B cell (primary cell): ENCODE measurements at regions not wholly inside any gene's neighbourhood (a gene's known extent, or its start where the extent isn't known, plus 50 kb on each side); places are given as distances from the start of the nearest gene placed in this dataset.

Experiments used
- ATAC-seq: fragments of 200-7000 bp; cut with Tn5 transposase; one replicate; pipeline ENCODE4 v1.10.0; 2021; ENCODE audit warnings: low read depth, mild to moderate bottlenecking, moderate number of reproducible peaks, moderate library complexity
- CTCF ChIA-PET: fragments of 350-600 bp; sonication (Branson Sonifier 250); formaldehyde crosslinking; loops from one replicate; lab custom pipeline; 2021; ENCODE audit warnings: antibody characterized with exemption, inconsistent platforms; lab: Charles Lee
- POLR2A ChIA-PET: fragments of 350-600 bp; sonication (Branson Sonifier 250); formaldehyde crosslinking; loops from one replicate; lab custom pipeline; 2021; ENCODE audit warnings: antibody characterized with exemption; lab: Charles Lee
- DNase-seq: peaks from one replicate; pipeline ENCODE4 v3.0.0; 2013
- H2AFZ ChIP-seq: 2 replicates; pipeline ENCODE4 v1.6.1; 2012; ENCODE audit warnings: mild to moderate bottlenecking, low read depth, low read length; ENCODE audit not compliant: insufficient read depth, poor library complexity, severe bottlenecking
- H3K27ac ChIP-seq, 2 donors: 1 replicate in 1 of 2; 2 replicates in 1 of 2; pipeline ENCODE4 v1.5.1; 2012 to 2013; ENCODE audit warnings: low read length in 2 of 2, mild to moderate bottlenecking in 2 of 2, moderate library complexity in 1 of 2
- H3K27me3 ChIP-seq, 4 experiments: fragments of 200-600 bp in 1 of 4; sonication (generic) in 1 of 4; replicated peaks in 1 of 4; 1 replicate in 2 of 4; 2 replicates in 2 of 4; pipeline versions ENCODE4 v1.6.1 to v1.7.0; 2013 to 2016; ENCODE audit warnings: low read length in 3 of 4, mild to moderate bottlenecking in 2 of 4, mixed read lengths in 1 of 4, moderate library complexity in 1 of 4; ENCODE audit not compliant: insufficient read depth in 4 of 4, control insufficient read depth in 3 of 4; ENCODE audit errors: control extremely low read depth in 1 of 4
- H3K36me3 ChIP-seq, 2 experiments: replicated peaks in 1 of 2; 1 replicate in 1 of 2; 2 replicates in 1 of 2; pipeline versions ENCODE4 v1.6.1 to v1.7.1; 2013; ENCODE audit warnings: low read length in 1 of 2; ENCODE audit not compliant: insufficient read depth in 2 of 2, control insufficient read depth in 1 of 2; ENCODE audit errors: control extremely low read depth in 1 of 2, extremely low read depth in 1 of 2
- H3K4me1 ChIP-seq, 2 donors: fragments of 200-600 bp in 1 of 2; sonication (generic) in 1 of 2; 1 replicate in 1 of 2; 2 replicates in 1 of 2; pipeline versions ENCODE4 v1.5.1 to v1.6.1; 2013 to 2017; ENCODE audit warnings: low read length in 2 of 2; ENCODE audit not compliant: control insufficient read depth in 2 of 2, insufficient read depth in 2 of 2
- H3K4me2 ChIP-seq: replicated peaks from 2 replicates; pipeline ENCODE3; 2012; ENCODE audit warnings: mild to moderate bottlenecking, low read depth, low read length; ENCODE audit not compliant: poor library complexity, severe bottlenecking
- H3K4me3 ChIP-seq, 5 experiments: fragments of 200-600 bp in 1 of 5; sonication (generic) in 1 of 5; 1 replicate in 3 of 5; 2 replicates in 2 of 5; pipeline versions ENCODE4 v1.5.1 to v1.7.0; 2011 to 2016; ENCODE audit warnings: low read length in 4 of 5, mild to moderate bottlenecking in 4 of 5, low read depth in 2 of 5, control low read depth in 1 of 5, moderate library complexity in 1 of 5; ENCODE audit not compliant: insufficient read depth in 1 of 5; ENCODE audit errors: control extremely low read depth in 1 of 5, extremely low read depth in 1 of 5
- H3K79me2 ChIP-seq: fragments of 200-600 bp; sonication (generic); one replicate; pipeline ENCODE4 v1.6.0; 2016; ENCODE audit warnings: low read length; ENCODE audit not compliant: control insufficient read depth, insufficient read depth
- H3K9ac ChIP-seq: fragments of 200-600 bp; sonication (generic); 2 replicates; pipeline ENCODE4 v1.6.1; 2017; ENCODE audit warnings: mild to moderate bottlenecking, low read length, moderate library complexity
- H3K9me3 ChIP-seq, 3 donors: one replicate each; pipeline versions ENCODE4 v1.6.1 to v1.7.1; 2013; ENCODE audit warnings: low read length in 2 of 3; ENCODE audit not compliant: control insufficient read depth in 2 of 3, insufficient read depth in 1 of 3; ENCODE audit errors: control extremely low read depth in 1 of 3
- H4K20me1 ChIP-seq: 2 replicates; pipeline ENCODE4 v1.6.0; 2012; ENCODE audit warnings: mild to moderate bottlenecking, low read length; ENCODE audit not compliant: insufficient read depth, control insufficient read depth, poor library complexity, severe bottlenecking
- H3K27ac Mint-ChIP-seq: one replicate; pipeline ENCODE4 v1.8.0; 2021; ENCODE audit warnings: mixed read lengths
- H3K27me3 Mint-ChIP-seq: one replicate; pipeline ENCODE4 v1.8.0; 2021; ENCODE audit warnings: mixed read lengths
- H3K4me1 Mint-ChIP-seq: one replicate; pipeline ENCODE4 v1.8.0; 2021; ENCODE audit warnings: mixed read lengths
- H3K4me3 Mint-ChIP-seq: one replicate; pipeline ENCODE4 v1.8.0; 2021; ENCODE audit warnings: mixed read lengths
- H3K9me3 Mint-ChIP-seq: one replicate; pipeline ENCODE4 v1.8.0; 2022; ENCODE audit warnings: mixed read lengths; ENCODE audit not compliant: insufficient read depth
- EZH2 ChIP-seq: IDR thresholded peaks from 2 replicates; pipeline ENCODE4 v1.6.1; 2012; ENCODE audit warnings: borderline replicate concordance, low read depth, mild to moderate bottlenecking, moderate library complexity, low read length; ENCODE audit not compliant: insufficient read depth, poor library complexity, severe bottlenecking
- WGBS: methylation state at CpG from one replicate; pipeline ENCODE4 v1.1.5; 2013; ENCODE audit warnings: missing lambda C conversion rate; ENCODE audit not compliant: insufficient coverage; 5-methylcytosine and 5-hydroxymethylcytosine counted together
- intact Hi-C: fragments of 100-400 bp; cut with micrococcal nuclease; formaldehyde crosslinking; loops from one replicate; pipeline ENCODE4 v1.10.0; 2022
- TF ChIP-seq, protein P1 (sequence below): fragments of 200-600 bp; IDR thresholded peaks from one replicate; pipeline ENCODE4 v1.8.0; 2022; ENCODE audit warnings: antibody characterized with exemption, mild to moderate bottlenecking

- H3K9me3 ChIP-seq = peaks cover 0 to 6% (median 0%) of the 10 kb centered on the region in 3 donors
- intact Hi-C loops = no loop called here
- H3K4me2 ChIP-seq = no peak overlapping the region
- Mint-ChIP-seq H3K27ac (no peak overlapping the region), H3K9me3 (no peaks in the 10 kb centered on the region), H3K27me3 (no peaks in the 10 kb centered on the region), H3K4me3 (no peak overlapping the region), H3K4me1 (peaks cover 12% of the 10 kb centered on the region)
- TF ChIP-seq, protein P1, sequence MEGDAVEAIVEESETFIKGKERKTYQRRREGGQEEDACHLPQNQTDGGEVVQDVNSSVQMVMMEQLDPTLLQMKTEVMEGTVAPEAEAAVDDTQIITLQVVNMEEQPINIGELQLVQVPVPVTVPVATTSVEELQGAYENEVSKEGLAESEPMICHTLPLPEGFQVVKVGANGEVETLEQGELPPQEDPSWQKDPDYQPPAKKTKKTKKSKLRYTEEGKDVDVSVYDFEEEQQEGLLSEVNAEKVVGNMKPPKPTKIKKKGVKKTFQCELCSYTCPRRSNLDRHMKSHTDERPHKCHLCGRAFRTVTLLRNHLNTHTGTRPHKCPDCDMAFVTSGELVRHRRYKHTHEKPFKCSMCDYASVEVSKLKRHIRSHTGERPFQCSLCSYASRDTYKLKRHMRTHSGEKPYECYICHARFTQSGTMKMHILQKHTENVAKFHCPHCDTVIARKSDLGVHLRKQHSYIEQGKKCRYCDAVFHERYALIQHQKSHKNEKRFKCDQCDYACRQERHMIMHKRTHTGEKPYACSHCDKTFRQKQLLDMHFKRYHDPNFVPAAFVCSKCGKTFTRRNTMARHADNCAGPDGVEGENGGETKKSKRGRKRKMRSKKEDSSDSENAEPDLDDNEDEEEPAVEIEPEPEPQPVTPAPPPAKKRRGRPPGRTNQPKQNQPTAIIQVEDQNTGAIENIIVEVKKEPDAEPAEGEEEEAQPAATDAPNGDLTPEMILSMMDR = no peak
- TF ChIP-seq EZH2 = no peak
- no peak overlapping the region for H2AFZ ChIP-seq
- no peaks in the 10 kb centered on the region for H4K20me1 ChIP-seq
- H3K79me2 ChIP-seq = peaks cover 7% of the 10 kb centered on the region
- H3K4me3 ChIP-seq = no peak overlapping the region
- CTCF ChIA-PET = interaction anchor here (1.4 kb wide), 1 partner anchor 194 kb away, joined by 3 read pairs; no protein-coding TSS in a partner anchor
- DNase-seq (no peak), ATAC-seq (no peak)
- no peaks in the 10 kb centered on the region for H3K36me3 ChIP-seq
- POLR2A ChIA-PET = interaction anchor here (0.9 kb wide), 1 partner anchor 9 kb away, joined by 3 read pairs; no protein-coding TSS in a partner anchor
- no peaks in the 10 kb centered on the region for H3K27me3 ChIP-seq
- H3K9ac ChIP-seq = no peak overlapping the region
- 100% methylated on average over 1 of the region's 4 CpGs for WGBS
- no peak overlapping the region for H3K27ac ChIP-seq
- peaks cover 5 to 7% of the 10 kb centered on the region in 2 donors for H3K4me1 ChIP-seq
These were observed 195.8 kb downstream of the FOXO1 start for GRCh38 chr13:40470660-40471059.

DNA sequence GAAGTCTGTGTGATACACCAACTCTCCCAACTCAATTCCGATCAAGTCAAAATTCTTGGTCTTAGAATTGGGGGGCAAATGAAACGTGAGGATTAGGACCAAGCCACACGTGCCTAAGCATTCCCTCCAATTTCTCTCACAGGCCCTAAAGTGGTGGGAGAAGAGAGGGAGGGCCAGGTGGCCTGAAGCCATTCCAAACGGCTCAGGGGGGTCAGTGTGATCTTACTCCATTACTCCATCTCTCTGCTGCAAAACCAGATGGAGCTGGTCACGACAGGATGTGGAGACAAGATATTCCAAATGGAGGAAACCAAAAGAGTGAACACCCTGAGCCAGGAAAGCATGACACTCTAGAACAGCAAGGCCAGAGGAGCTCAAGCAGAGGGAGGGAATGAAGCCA is 195.4 kb downstream of the FOXO1 start:
- Histone ChIP-seq H3K36me3 (no peaks in the 10 kb centered on the region), H3K27ac (no peak overlapping the region), H2AFZ (no peak overlapping the region), H4K20me1 (no peaks in the 10 kb centered on the region), H3K9me3 (peaks cover 0 to 6% (median 0%) of the 10 kb centered on the region in 3 donors), H3K79me2 (peaks cover 7% of the 10 kb centered on the region), H3K27me3 (no peaks in the 10 kb centered on the region), H3K4me1 (peaks cover 5 to 7% of the 10 kb centered on the region in 2 donors), H3K4me3 (no peak overlapping the region), H3K4me2 (no peak overlapping the region), H3K9ac (no peak overlapping the region)
- H3K27ac Mint-ChIP-seq = no peak overlapping the region
- no peak for TF ChIP-seq EZH2
- TF ChIP-seq, protein P1 = no peak
- intact Hi-C loops = no loop called here
- no peaks in the 10 kb centered on the region for H3K9me3 Mint-ChIP-seq
- H3K4me3 Mint-ChIP-seq = no peak overlapping the region
- no peaks in the 10 kb centered on the region for H3K27me3 Mint-ChIP-seq
- no peak for DNase-seq
- no CpG with 5 or more reads among the region's 5 CpGs for WGBS
- ChIA-PET POLR2A (interaction anchor here (0.9 kb wide), 1 partner anchor 9 kb away, joined by 3 read pairs; no protein-coding TSS in a partner anchor), CTCF (no interaction called here)
- peaks cover 12% of the 10 kb centered on the region for H3K4me1 Mint-ChIP-seq
- no peak for ATAC-seq
